22Rv1 (cell line): ENCODE measurements at regions not wholly inside any gene's neighbourhood (a gene's known extent, or its start where the extent isn't known, plus 50 kb on each side); places are given as distances from the start of the nearest gene placed in this dataset.

ENCODE experiments used
- H3K27ac ChIP-seq: fragments of 450-650 bp; 2 replicates; pipeline ENCODE4 v1.5.1; 2017
- CTCF ChIP-seq: fragments of 450-650 bp; IDR thresholded peaks from 2 replicates; pipeline ENCODE4 v1.5.1; 2017; ENCODE audit warnings: mild to moderate bottlenecking
- ZFX ChIP-seq: fragments of 450-650 bp; IDR thresholded peaks from 2 replicates; pipeline ENCODE4 v1.6.1; 2017; ENCODE audit warnings: antibody characterized with exemption, borderline replicate concordance

GRCh38 chr9:80158131-80158530, 586.4 kb downstream of the TLE4 start:
- H3K27ac ChIP-seq = no peak overlapping the region
- no peak for TF ChIP-seq CTCF
- no peak for TF ChIP-seq ZFX

GRCh38 chr9:80157561-80157983, 585.8 kb downstream of the TLE4 start:
- TF ChIP-seq ZFX (no peak), CTCF (no peak)

GRCh38 chr9:80156756-80157472, 585.1 kb downstream of the TLE4 start:
- no peak overlapping the region for H3K27ac ChIP-seq
- TF ChIP-seq ZFX = no peak

More at GRCh38 chr9:80157561-80157983, 585.8 kb downstream of the TLE4 start:
- no peak overlapping the region for H3K27ac ChIP-seq

- TF ChIP-seq CTCF = no peak
- TF ChIP-seq ZFX = no peak
- no peak overlapping the region for H3K27ac ChIP-seq
Observed at GRCh38 chr9:80156262-80156661, 584.5 kb downstream of the TLE4 start.

- TF ChIP-seq ZFX = no peak
- TF ChIP-seq CTCF = no peak
- H3K27ac ChIP-seq = no peak overlapping the region
Observed at GRCh38 chr9:80147866-80148265, 576.1 kb downstream of the TLE4 start.

- no peak overlapping the region for H3K27ac ChIP-seq
- peak; percentile 40 for TF ChIP-seq CTCF
- TF ChIP-seq ZFX = no peak
Observed at GRCh38 chr9:80146466-80146865, 574.7 kb downstream of the TLE4 start.

GRCh38 chr9:80144856-80145255, 573.1 kb downstream of the TLE4 start:
- H3K27ac ChIP-seq = no peak overlapping the region
- TF ChIP-seq CTCF (no peak), ZFX (no peak)

GRCh38 chr9:80144406-80144805, 572.6 kb downstream of the TLE4 start:
- no peak overlapping the region for H3K27ac ChIP-seq
- TF ChIP-seq ZFX (no peak), CTCF (no peak)
